ENCODE measurements at regions not wholly inside any gene's neighbourhood (a gene's known extent, or its start where the extent isn't known, plus 50 kb on each side); places are given as distances from the start of the nearest gene placed in this dataset.

DNA sequence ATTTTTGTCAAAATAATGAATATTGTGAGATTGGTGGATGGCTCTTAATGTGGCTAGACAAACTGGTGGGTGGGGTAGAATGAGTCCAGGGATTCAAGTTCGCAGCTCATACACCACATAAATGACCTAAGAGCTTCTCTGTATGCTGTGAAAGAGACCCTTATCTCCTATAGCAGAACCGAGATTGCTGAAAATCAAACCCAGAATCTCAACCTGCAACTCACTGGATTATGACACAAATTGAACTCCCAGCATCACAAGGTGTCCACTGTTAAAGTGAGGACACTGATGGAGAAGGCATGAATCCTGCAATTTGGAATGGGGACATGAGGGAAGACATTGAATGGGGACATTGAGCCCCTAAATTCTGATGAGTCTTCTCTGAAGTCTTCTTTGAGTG lies 51.3 kb upstream of the CNKSR3 start:
- no peak for DNase-seq

DNA sequence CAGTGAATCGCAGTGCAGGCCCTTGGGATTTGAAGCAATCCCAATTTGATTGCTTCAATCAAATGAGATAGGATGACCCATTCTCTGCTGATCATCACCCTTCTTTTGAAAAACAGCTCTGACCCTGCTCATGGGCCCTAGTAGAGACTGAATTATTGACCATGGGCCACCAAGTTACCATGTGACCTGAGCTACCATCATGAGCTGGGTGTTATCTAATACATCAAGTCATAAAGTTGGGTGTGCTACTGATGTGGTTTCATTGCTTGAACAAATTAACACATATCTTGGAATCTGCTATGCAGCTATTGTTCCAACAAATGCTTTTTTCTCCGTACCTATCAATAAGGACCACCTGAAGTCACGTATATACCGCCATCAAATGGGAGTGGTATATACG lies 54.8 kb upstream of the CNKSR3 start:
- no peak for DNase-seq

DNA sequence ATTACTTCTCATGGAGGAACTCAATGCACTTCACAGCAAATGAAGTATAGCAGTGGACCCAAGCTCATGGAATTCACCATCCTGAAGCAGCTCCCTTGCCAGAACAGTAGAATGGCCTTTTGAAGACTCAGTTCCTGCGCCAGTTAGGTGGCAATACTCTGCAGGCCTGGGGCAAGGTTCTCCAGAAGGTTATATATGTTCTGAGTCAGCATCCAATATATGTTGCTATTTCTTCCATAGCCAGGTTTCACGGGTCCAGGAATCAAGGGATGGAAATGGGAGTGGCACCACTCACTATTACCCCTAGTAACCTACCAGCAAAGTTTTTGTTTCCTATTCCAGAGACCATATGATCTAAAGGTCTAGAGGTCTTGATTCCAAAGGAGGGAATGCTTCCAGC lies 56.4 kb upstream of the CNKSR3 start:
- no peak for DNase-seq

GRCh38 chr6:154567695-154568220 lies 57.3 kb upstream of the CNKSR3 start:
- no peak for DNase-seq

GRCh38 chr6:154569156-154569862 lies 58.8 kb upstream of the CNKSR3 start:
- DNase-seq = no peak

GRCh38 chr6:154570505-154570904 lies 60.0 kb upstream of the CNKSR3 start:
- DNase-seq = no peak

DNA sequence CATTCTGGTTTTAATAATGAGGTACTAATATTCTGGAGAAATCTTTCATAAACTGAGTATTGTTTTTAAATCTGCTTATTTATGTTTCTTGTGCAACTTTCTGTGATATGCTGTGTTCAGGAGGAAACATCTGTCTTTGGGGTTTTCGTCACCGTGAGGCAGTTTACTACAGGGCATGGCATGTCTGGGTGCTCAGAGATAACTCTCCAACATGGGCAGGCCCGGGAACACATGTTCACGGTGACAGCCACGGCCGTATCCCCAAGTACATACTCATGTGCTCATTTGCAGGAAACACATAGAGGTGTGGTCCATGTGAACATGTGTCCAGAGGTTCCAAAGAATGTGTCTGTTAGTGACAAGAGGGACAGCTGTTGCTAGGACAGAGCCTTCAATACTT lies 62.1 kb upstream of the CNKSR3 start:
- no peak for DNase-seq

DNA sequence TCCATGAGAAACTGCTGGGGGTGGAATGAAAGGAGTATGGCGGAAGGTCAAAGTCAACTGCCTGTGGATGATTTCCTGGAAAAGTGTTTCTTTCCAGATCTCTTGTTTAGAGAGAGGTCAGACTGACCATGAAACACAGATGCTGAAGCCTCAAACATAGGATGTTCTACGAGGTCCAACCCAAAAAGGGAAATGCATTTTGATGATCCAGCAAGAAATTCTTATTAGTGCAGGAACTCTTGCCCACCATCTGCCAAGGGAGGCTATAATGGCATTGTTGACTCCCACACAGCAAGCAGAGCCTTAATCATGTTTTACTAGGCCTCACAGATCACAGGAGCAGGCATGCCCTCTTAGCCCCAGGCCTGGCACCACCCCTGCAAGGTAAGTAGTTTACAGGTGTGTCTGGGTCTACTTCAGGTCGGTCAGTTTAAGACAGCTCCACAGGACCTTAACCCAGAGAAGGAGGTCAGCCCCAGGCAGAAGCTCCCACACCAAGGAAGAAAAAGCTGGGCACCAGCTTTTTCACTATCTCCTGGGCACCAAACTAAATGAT lies 67.6 kb upstream of the CNKSR3 start:
- no peak for DNase-seq

DNA sequence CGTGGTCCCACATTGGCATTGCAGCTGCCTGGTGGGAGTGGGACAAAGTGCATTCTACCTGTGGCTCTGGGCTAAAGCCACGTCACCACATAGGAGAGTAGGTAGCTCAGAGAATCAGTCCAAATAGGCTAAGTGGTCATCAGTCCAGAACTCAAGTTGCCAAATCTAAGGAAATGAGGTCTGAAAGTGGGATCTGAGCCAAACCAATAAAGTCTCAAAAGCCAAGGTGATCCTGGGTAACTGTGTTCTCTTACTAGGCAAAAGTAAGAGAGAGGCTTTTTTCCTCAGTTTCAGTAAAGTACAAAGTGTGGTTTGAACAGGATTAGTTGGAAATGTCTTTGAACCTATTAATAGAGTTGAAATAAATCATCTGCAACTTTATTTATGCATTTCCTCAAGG lies 68.6 kb upstream of the CNKSR3 start:
- DNase-seq = no peak

DNA sequence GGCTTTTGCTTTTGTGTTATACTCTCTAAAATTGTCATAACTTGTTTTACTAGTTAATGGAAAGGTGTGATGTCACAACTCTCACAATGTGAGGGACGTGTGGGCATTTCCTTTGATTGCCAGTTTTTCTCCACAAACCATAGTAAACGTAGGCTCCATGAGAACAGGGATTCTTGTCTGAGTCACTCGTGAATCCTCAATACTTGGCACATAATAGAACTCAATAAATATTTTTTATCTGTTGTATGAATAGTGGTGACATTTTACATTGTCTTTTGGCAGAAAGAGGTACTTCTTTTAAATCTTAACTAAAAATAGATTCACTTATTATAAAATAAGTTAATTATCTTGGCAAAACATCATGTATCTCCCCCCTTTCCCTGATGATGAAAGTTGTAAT lies 69.0 kb upstream of the CNKSR3 start:
- no peak for DNase-seq

GRCh38 chr6:154580397-154581135 lies 70.1 kb upstream of the CNKSR3 start:
- no peak for DNase-seq

DNA sequence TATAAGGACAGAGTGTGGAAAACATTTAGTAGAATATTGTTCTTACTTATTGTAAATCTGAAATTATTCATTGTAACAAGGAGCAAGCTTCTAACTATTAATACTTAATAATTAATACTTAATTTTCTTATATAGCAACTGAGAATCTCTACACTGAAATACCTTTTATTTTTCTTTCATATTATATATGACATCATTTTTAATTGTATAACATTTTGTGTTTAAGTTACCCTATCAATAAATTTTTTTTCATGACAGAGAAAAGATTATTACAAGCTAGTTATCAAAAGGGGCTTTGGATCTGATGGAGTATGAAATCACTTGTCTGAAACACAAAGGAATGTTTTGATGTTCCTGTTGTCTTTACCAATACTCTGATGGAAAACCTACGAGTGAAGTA lies 72.2 kb upstream of the CNKSR3 start:
- no peak for DNase-seq

DNA sequence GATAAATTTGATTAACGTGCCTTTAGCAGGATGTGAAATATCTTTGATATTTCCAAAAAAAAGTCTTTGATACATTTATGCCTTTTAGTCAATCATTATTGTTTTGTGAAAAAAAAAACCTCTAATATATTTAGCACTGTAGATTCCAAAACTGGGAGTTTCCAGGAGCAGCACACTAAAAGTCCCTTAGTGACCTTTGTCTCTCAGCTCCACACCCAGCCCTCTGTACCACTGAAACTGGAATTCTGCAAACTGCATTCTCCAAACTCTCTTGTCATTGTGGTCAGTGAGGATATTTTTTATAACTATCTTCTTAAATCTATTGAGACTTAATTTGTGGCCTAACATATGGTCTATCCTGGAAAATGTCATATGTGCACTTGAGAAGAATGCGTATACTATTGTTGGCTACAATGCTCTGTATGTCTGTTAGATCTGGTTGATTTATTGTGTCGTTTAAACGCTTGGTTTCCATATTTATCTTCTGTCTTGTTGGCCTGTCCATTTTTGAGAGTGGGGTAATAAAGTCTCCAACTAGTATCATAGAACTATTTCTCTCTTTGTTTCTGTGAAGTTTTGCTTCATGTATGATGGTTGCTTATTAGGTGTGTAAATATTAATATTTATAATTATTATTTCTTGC lies 73.2 kb upstream of the CNKSR3 start:
- no peak for DNase-seq

DNA sequence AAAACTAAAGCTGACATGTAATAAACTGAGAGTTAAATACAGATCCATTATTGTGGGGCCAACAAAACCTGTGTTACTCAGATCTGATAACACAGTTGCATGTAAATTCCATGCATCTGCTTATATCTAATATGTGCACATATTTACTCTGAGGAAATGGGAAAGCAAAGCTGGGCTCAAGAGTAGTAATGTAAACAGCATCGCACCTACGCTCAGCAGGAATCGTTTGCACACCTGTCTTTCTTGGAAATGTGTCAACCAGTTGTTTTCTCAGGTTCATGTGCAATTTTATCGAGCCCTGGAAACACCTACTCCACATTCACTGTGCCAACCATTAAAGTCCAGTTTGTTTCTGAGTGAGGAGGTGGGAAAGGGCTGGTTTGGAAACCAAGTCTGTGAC lies 80.3 kb upstream of the CNKSR3 start:
- no peak for DNase-seq

- DNase-seq = no peak
Measured at GRCh38 chr6:154591234-154591633, 80.7 kb upstream of the CNKSR3 start.

- no peak for DNase-seq
Measured at GRCh38 chr6:154592199-154592860, 81.8 kb upstream of the CNKSR3 start.

DNA sequence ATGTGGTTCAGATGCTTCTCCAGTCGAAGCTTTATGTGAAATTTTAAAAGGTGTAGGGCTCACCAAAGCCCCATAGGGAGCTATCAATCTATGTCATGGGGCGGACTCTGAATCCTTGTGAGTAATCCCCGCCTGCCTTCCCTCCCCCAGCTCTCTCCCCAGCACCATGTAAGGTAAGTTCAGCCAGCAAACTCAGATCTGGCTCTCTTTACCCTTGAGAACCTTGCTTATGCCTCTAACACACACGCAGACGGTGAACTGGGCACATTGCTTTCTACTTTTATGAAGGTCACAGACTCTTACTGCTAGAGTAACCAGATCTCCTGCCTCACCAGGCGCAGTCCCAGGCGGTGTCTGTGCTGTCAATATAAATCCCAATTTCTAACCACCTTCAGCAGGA lies 82.6 kb upstream of the CNKSR3 start:
- no peak for DNase-seq

DNA sequence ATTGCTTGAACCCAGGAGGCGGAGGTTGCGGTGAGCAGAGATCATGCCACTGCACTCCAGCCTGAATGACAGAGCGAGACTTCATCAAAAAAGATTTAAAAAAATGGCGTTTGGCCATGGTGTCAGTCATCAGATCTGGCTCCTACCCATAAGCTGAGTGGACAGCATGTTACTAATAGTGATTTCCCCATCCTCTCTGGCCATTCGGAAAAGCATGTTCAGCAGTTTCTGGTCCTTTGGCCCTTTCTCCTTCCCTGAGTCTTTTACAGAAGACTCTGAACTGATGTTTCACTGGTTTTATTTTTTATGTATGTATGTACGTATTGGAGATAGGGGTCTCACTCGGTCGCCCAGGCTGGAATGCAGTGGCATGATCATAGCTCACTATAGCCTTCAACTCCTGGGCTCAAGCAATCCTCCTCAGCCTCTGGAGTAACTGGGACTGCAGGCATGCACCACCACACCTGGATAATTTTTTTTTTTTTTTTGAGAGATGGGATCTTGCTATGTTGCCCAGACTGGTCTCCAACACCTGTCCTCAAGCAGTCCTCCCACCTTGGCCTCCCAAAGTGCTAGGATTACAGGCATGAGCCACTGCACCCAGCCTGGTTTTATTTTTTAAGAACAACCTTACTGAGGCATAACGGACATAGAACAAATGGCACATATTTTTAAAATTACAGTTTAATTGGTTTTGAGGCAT lies 84.2 kb upstream of the CNKSR3 start:
- DNase-seq = no peak

GRCh38 chr6:154595538-154595937 lies 85.1 kb upstream of the CNKSR3 start:
- DNase-seq = no peak

DNA sequence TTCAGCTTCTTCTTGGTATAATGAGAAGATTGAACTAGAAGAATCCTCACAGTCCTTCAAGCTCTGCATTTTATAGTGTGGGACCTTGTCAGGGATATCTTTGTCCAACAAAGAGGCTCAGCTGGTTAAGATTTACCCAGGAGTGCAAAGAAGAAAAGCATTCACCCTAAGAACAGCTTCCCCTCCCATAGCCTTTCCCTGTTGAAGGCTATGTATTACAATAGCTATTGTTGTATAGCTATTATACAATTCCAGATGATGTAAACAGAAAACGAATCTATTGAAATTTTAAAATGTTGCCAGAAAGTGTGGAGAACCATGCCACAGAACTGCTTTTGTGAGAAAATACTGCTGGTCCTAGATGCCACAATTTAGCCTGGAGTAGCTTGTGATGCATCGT lies 85.5 kb upstream of the CNKSR3 start:
- DNase-seq = no peak

DNA sequence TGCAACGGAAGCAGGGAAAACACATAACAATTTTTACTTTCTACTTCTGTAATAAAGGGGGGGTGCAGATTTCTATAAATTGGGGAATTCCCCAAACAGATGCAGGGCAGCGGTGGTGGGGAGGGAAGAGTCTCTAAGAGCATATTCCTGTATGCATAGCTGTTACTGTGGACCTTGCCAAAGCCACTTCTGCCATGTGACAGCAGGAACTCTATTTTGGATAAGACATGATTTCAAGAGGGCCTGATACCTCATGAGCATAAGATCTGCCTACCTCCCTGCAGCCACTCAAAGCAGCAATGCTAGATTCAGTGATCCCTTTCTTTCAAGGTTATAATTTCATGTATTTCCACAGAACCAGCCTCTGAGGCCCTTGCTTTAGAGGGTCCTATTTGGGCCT lies 86.2 kb upstream of the CNKSR3 start:
- DNase-seq = no peak

- no peak for DNase-seq
Measured at GRCh38 chr6:154598399-154598798, 87.9 kb upstream of the CNKSR3 start.

All from CD4-positive, alpha-beta T cell treated with Interleukin-6 for 4 hours (primary cell).